AG10803 (cell line): ENCODE measurements at regions not wholly inside any gene's neighbourhood (a gene's known extent, or its start where the extent isn't known, plus 50 kb on each side); places are given as distances from the start of the nearest gene placed in this dataset.
"Not testable (repeated sequence)": the region's sequence is repeated elsewhere in the genome, so short reads cannot be mapped to it uniquely, and the experiment has no call there.

ENCODE experiments used
- DNase-seq: peaks from one replicate; pipeline ENCODE4 v3.0.0; 2010; ENCODE audit warnings: low read depth
- H3K4me3 ChIP-seq: 2 replicates; pipeline ENCODE4 v1.5.1; 2011; ENCODE audit warnings: mild to moderate bottlenecking, low read length, control low read depth
- CTCF ChIP-seq: conservative IDR thresholded peaks from 2 replicates; pipeline ENCODE4 v1.5.1; 2011; ENCODE audit warnings: mild to moderate bottlenecking, low read length, control low read depth, inconsistent platforms

GRCh38 chr2:84223191-84223590 is 235.9 kb downstream of the SUCLG1 start:
- H3K4me3 ChIP-seq = no peak overlapping the region
- DNase-seq = peak; percentile 5
- TF ChIP-seq CTCF = no peak

GRCh38 chr2:84221102-84221501 is 238.0 kb downstream of the SUCLG1 start:
- not testable (repeated sequence) for H3K4me3 ChIP-seq, DNase-seq

GRCh38 chr2:84217456-84217855 is 241.6 kb downstream of the SUCLG1 start:
- no peak overlapping the region for H3K4me3 ChIP-seq
- TF ChIP-seq CTCF = no peak
- no peak for DNase-seq

GRCh38 chr2:84214455-84214854 is 244.6 kb downstream of the SUCLG1 start:
- DNase-seq = no peak
- TF ChIP-seq CTCF = no peak
- no peak overlapping the region for H3K4me3 ChIP-seq

- DNase-seq = no peak
- no peak for TF ChIP-seq CTCF
- H3K4me3 ChIP-seq = no peak overlapping the region
These were observed 246.3 kb downstream of the SUCLG1 start for GRCh38 chr2:84212611-84213314.

- DNase-seq = no peak
- H3K4me3 ChIP-seq = no peak overlapping the region
- TF ChIP-seq CTCF = no peak
These were observed 249.1 kb downstream of the SUCLG1 start for GRCh38 chr2:84209941-84210340.

- H3K4me3 ChIP-seq = no peak overlapping the region
- no peak for DNase-seq
- TF ChIP-seq CTCF = no peak
These were observed 254.1 kb downstream of the SUCLG1 start for GRCh38 chr2:84204995-84205394.
